Right lobe of liver (tissue), 6 donors: ENCODE measurements at regions not wholly inside any gene's neighbourhood (a gene's known extent, or its start where the extent isn't known, plus 50 kb on each side); places are given as distances from the start of the nearest gene placed in this dataset.

ENCODE experiments used
- ATAC-seq, 4 donors: fragments of 200-7000 bp; cut with Tn5 transposase; one replicate each; pipeline ENCODE4 v1.9.1; 2020; ENCODE audit warnings: mild to moderate bottlenecking in 4 of 4, moderate library complexity in 4 of 4
- DNase-seq, 3 donors: peaks; one replicate each; pipeline ENCODE4 v3.0.0-alpha.2; 2020
- H3K27ac ChIP-seq, 3 donors: fragments of 200-600 bp; one replicate each; pipeline ENCODE4 v1.8.0; 2022
- H3K27me3 ChIP-seq, 2 donors: fragments of 200-600 bp; one replicate each; pipeline ENCODE4 v1.8.0; 2022
- H3K36me3 ChIP-seq, 4 donors: fragments of 200-600 bp; sonication (generic) in 1 of 4; one replicate each; pipeline versions ENCODE4 v1.5.1 to v1.8.0; 2017 to 2022; ENCODE audit warnings: control low read depth in 1 of 4
- H3K4me1 ChIP-seq, 4 donors: fragments of 200-600 bp; sonication (generic) in 1 of 4; one replicate each; pipeline versions ENCODE4 v1.5.1 to v1.8.0; 2017 to 2022; ENCODE audit warnings: control low read depth in 1 of 4
- H3K4me3 ChIP-seq, 3 donors: fragments of 200-600 bp; one replicate each; pipeline ENCODE4 v1.8.0; 2022
- H3K9me3 ChIP-seq, 4 donors: fragments of 200-600 bp; sonication (generic) in 1 of 4; one replicate each; pipeline versions ENCODE4 v1.5.1 to v1.8.0; 2017 to 2022; ENCODE audit warnings: control low read depth in 1 of 4
- CTCF ChIP-seq, 4 donors: fragments of 200-600 bp in 3 of 4; fragments of 450-650 bp in 1 of 4; IDR thresholded peaks; one replicate each; pipeline versions ENCODE4 v1.5.1 to v1.8.0; 2016 to 2022; ENCODE audit warnings: antibody characterized with exemption in 4 of 4, mild to moderate bottlenecking in 2 of 4
- POLR2A ChIP-seq: fragments of 450-650 bp; IDR thresholded peaks from one replicate; pipeline ENCODE4 v1.6.1; 2017; ENCODE audit warnings: antibody characterized with exemption, mild to moderate bottlenecking
- WGBS: methylation state at CpG from one replicate; pipeline ENCODE4 v1.1.6; 2018; ENCODE audit warnings: low coverage, low lambda C conversion rate; ENCODE audit not compliant: insufficient coverage; ENCODE audit errors: missing lambda C conversion rate; 5-methylcytosine and 5-hydroxymethylcytosine counted together
- intact Hi-C, 2 donors: fragments of 100-400 bp; cut with DNase I; formaldehyde crosslinking; loops; one replicate each; pipeline versions ENCODE4 v1.11.2 to v1.14.1; 2022
- donor health status: DM: no; HTN: yes; CAD: no.
- donor health status: DM: no; HTN: no; CAD: no.
- donor health status: DM: no; HTN: no; CAD: no.
- donor health status: DM: no; HTN: yes; CAD: no.
- donor health status: DM: no; HTN: yes; CAD: no.

GRCh38 chr20:24816431-24816830 is 132.6 kb upstream of the CST7 start:
- H3K4me3 ChIP-seq = no peak overlapping the region
- no peaks in the 10 kb centered on the region for H3K9me3 ChIP-seq
- no peak overlapping the region for H3K27ac ChIP-seq
- intact Hi-C loops = no loop called here
- peak in 1 of 4 donors; percentile 44 for ATAC-seq
- H3K36me3 ChIP-seq = no peaks in the 10 kb centered on the region
- no peaks in the 10 kb centered on the region for H3K27me3 ChIP-seq
- WGBS = 67% methylated on average over 1 of the region's 6 CpGs
- no peak for TF ChIP-seq CTCF (IDR thresholded peaks at IDR 0.05)
- no peaks in the 10 kb centered on the region for H3K4me1 ChIP-seq
- no peak for DNase-seq

GRCh38 chr20:24816907-24817306 is 132.2 kb upstream of the CST7 start:
- DNase-seq = no peak
- 56% methylated on average over 2 of the region's 4 CpGs for WGBS
- Histone ChIP-seq H3K36me3 (no peaks in the 10 kb centered on the region), H3K27ac (no peak overlapping the region), H3K9me3 (no peaks in the 10 kb centered on the region), H3K4me1 (no peaks in the 10 kb centered on the region), H3K4me3 (no peak overlapping the region), H3K27me3 (no peaks in the 10 kb centered on the region)
- intact Hi-C loops = no loop called here
- peak in 1 of 4 donors; percentile 40 for ATAC-seq
- TF ChIP-seq POLR2A = no peak
- TF ChIP-seq CTCF (IDR thresholded peaks at IDR 0.05) = no peak

GRCh38 chr20:24817351-24817750 is 131.7 kb upstream of the CST7 start:
- Histone ChIP-seq H3K4me1 (no peaks in the 10 kb centered on the region), H3K9me3 (no peaks in the 10 kb centered on the region), H3K27ac (no peak overlapping the region), H3K36me3 (no peaks in the 10 kb centered on the region), H3K4me3 (no peak overlapping the region), H3K27me3 (no peaks in the 10 kb centered on the region)
- ATAC-seq = no peak
- intact Hi-C loops = no loop called here
- TF ChIP-seq POLR2A = no peak
- TF ChIP-seq CTCF (IDR thresholded peaks at IDR 0.05) = no peak
- DNase-seq = no peak
- 60% methylated on average over 1 of the region's 6 CpGs for WGBS

GRCh38 chr20:24818056-24818455 is 131.0 kb upstream of the CST7 start:
- WGBS = 71% methylated on average over 4 of the region's 5 CpGs

More at GRCh38 chr20:24818056-24818455, 131.0 kb upstream of the CST7 start:
- TF ChIP-seq CTCF (IDR thresholded peaks at IDR 0.05) (no peak), POLR2A (no peak)
- H3K4me3 ChIP-seq = no peak overlapping the region
- no peaks in the 10 kb centered on the region for H3K36me3 ChIP-seq
- intact Hi-C loops = no loop called here
- ATAC-seq (no peak), DNase-seq (no peak)
- no peaks in the 10 kb centered on the region for H3K4me1 ChIP-seq
- no peaks in the 10 kb centered on the region for H3K9me3 ChIP-seq
- H3K27me3 ChIP-seq = no peaks in the 10 kb centered on the region
- H3K27ac ChIP-seq = no peak overlapping the region
